ENCODE measurements at regions not wholly inside any gene's neighbourhood (a gene's known extent, or its start where the extent isn't known, plus 50 kb on each side); places are given as distances from the start of the nearest gene placed in this dataset.

GRCh38 chr10:20658158-20658557, 239.0 kb downstream of the NEBL start:
- TF ChIP-seq SUZ12 (IDR thresholded peaks at IDR 0.05; ENCODE audit: low read depth, low read length) (no peak), USF2 (IDR thresholded peaks at IDR 0.05; ENCODE audit: low read depth, low read length) (no peak), USF2 (CRISPR knock-in tag; IDR thresholded peaks at IDR 0.05; ENCODE audit: borderline replicate concordance) (no peak), ZNF740 (CRISPR knock-in tag; IDR thresholded peaks at IDR 0.05) (no peak), RBFOX2 (IDR thresholded peaks at IDR 0.05; ENCODE audit: low read depth, low read length) (no peak), CTCF (CRISPR knock-in tag; IDR thresholded peaks at IDR 0.05) (no peak), SAP130 (CRISPR knock-in tag; IDR thresholded peaks at IDR 0.05; ENCODE audit: low read depth) (no peak), PAX8 (CRISPR knock-in tag; IDR thresholded peaks at IDR 0.05; ENCODE audit: borderline replicate concordance) (no peak), ZNF431 (CRISPR knock-in tag; IDR thresholded peaks at IDR 0.05; ENCODE audit: borderline replicate concordance, low read depth) (no peak), ETV6 (CRISPR knock-in tag; conservative IDR thresholded peaks at IDR 0.05) (no peak), SMARCC2 (IDR thresholded peaks at IDR 0.05) (no peak), STAT6 (CRISPR knock-in tag; IDR thresholded peaks at IDR 0.05; ENCODE audit: borderline replicate concordance) (no peak), HCFC1 (IDR thresholded peaks at IDR 0.05; ENCODE audit: low read depth, low read length) (no peak), HDAC2 (CRISPR knock-in tag; IDR thresholded peaks at IDR 0.05) (no peak)

All from HepG2 (cell line).